ENCODE measurements at regions not wholly inside any gene's neighbourhood (a gene's known extent, or its start where the extent isn't known, plus 50 kb on each side); places are given as distances from the start of the nearest gene placed in this dataset.

DNA sequence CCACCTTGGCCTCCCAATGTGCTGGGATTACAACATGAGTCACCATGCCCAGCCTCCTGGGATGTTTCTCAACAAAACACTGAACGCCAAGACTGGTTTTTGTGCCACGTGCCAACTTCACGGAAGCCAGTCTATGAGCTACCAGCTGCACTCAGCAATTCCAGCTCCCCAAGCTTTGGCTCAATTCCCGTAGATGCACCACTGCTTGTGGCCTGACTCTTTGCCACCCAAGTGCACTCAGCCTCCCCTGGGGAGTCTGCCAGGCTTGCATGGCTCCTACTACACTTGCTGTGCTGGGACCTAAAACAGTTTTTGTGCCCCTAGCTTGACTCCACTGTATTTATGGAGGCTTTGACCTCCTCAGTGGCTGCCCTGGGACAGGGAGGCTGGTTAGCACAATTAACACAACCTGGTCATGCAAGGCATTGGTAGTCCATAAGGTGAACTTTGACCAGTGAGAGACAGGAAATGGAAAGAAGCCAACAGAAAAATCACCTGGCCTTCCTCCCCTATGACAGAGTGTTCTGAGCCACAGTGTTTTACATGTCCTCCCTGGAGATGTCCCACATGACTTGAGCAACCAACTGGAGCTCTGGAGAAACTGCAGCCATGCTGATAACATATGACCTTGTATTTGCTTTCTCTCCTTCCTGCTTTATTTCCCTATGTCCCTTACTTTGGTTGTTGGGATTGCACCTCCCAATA, 1173.1 kb downstream of the UQCRFS1 start:
- TF ChIP-seq, protein P1, sequence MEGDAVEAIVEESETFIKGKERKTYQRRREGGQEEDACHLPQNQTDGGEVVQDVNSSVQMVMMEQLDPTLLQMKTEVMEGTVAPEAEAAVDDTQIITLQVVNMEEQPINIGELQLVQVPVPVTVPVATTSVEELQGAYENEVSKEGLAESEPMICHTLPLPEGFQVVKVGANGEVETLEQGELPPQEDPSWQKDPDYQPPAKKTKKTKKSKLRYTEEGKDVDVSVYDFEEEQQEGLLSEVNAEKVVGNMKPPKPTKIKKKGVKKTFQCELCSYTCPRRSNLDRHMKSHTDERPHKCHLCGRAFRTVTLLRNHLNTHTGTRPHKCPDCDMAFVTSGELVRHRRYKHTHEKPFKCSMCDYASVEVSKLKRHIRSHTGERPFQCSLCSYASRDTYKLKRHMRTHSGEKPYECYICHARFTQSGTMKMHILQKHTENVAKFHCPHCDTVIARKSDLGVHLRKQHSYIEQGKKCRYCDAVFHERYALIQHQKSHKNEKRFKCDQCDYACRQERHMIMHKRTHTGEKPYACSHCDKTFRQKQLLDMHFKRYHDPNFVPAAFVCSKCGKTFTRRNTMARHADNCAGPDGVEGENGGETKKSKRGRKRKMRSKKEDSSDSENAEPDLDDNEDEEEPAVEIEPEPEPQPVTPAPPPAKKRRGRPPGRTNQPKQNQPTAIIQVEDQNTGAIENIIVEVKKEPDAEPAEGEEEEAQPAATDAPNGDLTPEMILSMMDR (conservative IDR thresholded peaks at IDR 0.05), result no peak
- Histone ChIP-seq H3T11ph (ENCODE audit: low read length) (no peak overlapping the region), H3K23me2 (ENCODE audit: insufficient read length, low read depth, low read length, poor library complexity, severe bottlenecking) (no peaks in the 10 kb centered on the region), H3K27me3 (ENCODE audit: insufficient read depth, low read length) (no peaks in the 10 kb centered on the region), H3K23ac (ENCODE audit: insufficient read length, low read depth, low read length) (no peak overlapping the region), H2BK120ac (ENCODE audit: low read depth, low read length, poor library complexity, severe bottlenecking) (no peak overlapping the region), H4K5ac (ENCODE audit: insufficient read length, low read depth, low read length) (no peak overlapping the region), H3K79me2 (ENCODE audit: insufficient read depth, low read length) (no peaks in the 10 kb centered on the region), H3K56ac (ENCODE audit: insufficient read length, low read depth, low read length) (no peak overlapping the region), H3K9me3 (ENCODE audit: control insufficient read depth, low read depth, low read length) (no peaks in the 10 kb centered on the region), H3K79me1 (ENCODE audit: insufficient read depth, low read depth, low read length, poor library complexity, severe bottlenecking) (no peaks in the 10 kb centered on the region), H3K4me1 (ENCODE audit: insufficient read depth, low read length) (no peaks in the 10 kb centered on the region), H3K18ac (ENCODE audit: insufficient read length, low read depth, low read length) (no peak overlapping the region), H2AK5ac (ENCODE audit: insufficient read length, low read length) (no peak overlapping the region), H3K4me2 (ENCODE audit: insufficient read depth, insufficient read length, low read length) (no peak overlapping the region), H2BK12ac (ENCODE audit: insufficient read length, low read depth, low read length) (no peak overlapping the region), H3K27ac (ENCODE audit: insufficient read length, low read depth, low read length) (no peak overlapping the region), H4K20me1 (ENCODE audit: control insufficient read depth, insufficient read depth, insufficient read length) (no peaks in the 10 kb centered on the region), H3K4ac (ENCODE audit: low read depth, low read length) (no peak overlapping the region), H2BK20ac (ENCODE audit: low read depth, low read length, poor library complexity, severe bottlenecking) (no peak overlapping the region), H4K91ac (ENCODE audit: insufficient read length, low read depth, low read length) (no peak overlapping the region), H3K9ac (ENCODE audit: extremely low read depth, insufficient read length, low read length) (no peak overlapping the region), H4K8ac (replicated peaks; ENCODE audit: insufficient read length, low read depth, low read length) (no peak overlapping the region), H2AFZ (ENCODE audit: low read length) (no peak overlapping the region), H2BK15ac (ENCODE audit: low read depth, low read length) (no peak overlapping the region), H3K14ac (ENCODE audit: insufficient read depth, low read length) (peak overlapping the region; percentile 68; the same call in 1 of the 2 replicates), H2BK5ac (ENCODE audit: insufficient read length, low read length) (no peak overlapping the region)
- H3K27me3 Mint-ChIP-seq (ENCODE audit: low read depth), result no peaks in the 10 kb centered on the region; the same call in 1 of the 2 replicates
- H3K27ac Mint-ChIP-seq, result no peak overlapping the region; a peak in 1 of 7 replicates
- H3K4me1 Mint-ChIP-seq, result no peaks in the 10 kb centered on the region
- no CpG with 5 or more reads among the region's 4 CpGs for WGBS (ENCODE audit: extremely low coverage, insufficient read length, low lambda C conversion rate)
- no peak for DNase-seq
- no peak overlapping the region for H3K4me3 Mint-ChIP-seq
- peaks cover 0 to 23% of the 10 kb centered on the region in 2 experiments; a peak in 3 of 5 replicates for H3K9me3 Mint-ChIP-seq
- no peaks in the 10 kb centered on the region; a peak in 1 of 7 replicates for H3K36me3 Mint-ChIP-seq (ENCODE audit: insufficient read depth in 1 of 3, low read depth in 3 of 3)
